ENCODE measurements at regions not wholly inside any gene's neighbourhood (a gene's known extent, or its start where the extent isn't known, plus 50 kb on each side); places are given as distances from the start of the nearest gene placed in this dataset.
A peak's percentile ranks its signal among the peaks of the same experiment; 100 is the strongest.

GRCh38 chr11:122038543-122038942, 77.5 kb downstream of the BLID start:
- Mint-ChIP-seq H3K27ac (ENCODE audit: unreplicated experiment) (peak overlapping the region; percentile 72), H3K36me3 (ENCODE audit: low read depth) (no peaks in the 10 kb centered on the region), H3K9me3 (ENCODE audit: low read depth) (no peaks in the 10 kb centered on the region), H3K4me1 (ENCODE audit: low read depth) (peaks cover 58% of the 10 kb centered on the region), H3K27me3 (ENCODE audit: low read depth) (no peaks in the 10 kb centered on the region), H3K4me3 (ENCODE audit: unreplicated experiment) (no peak overlapping the region)
- no peak for DNase-seq (ENCODE audit: low spot score)
- TF ChIP-seq CTCF (IDR thresholded peaks at IDR 0.05), result no peak

GRCh38 chr11:122037911-122038310, 78.1 kb downstream of the BLID start:
- Mint-ChIP-seq H3K9me3 (ENCODE audit: low read depth) (no peaks in the 10 kb centered on the region), H3K4me3 (ENCODE audit: unreplicated experiment) (no peak overlapping the region), H3K27me3 (ENCODE audit: low read depth) (no peaks in the 10 kb centered on the region), H3K4me1 (ENCODE audit: low read depth) (peaks cover 63% of the 10 kb centered on the region), H3K27ac (ENCODE audit: unreplicated experiment) (peak overlapping the region; percentile 72), H3K36me3 (ENCODE audit: low read depth) (no peaks in the 10 kb centered on the region)
- TF ChIP-seq CTCF (IDR thresholded peaks at IDR 0.05), result no peak
- no peak for DNase-seq (ENCODE audit: low spot score)

- Mint-ChIP-seq H3K4me3 (ENCODE audit: unreplicated experiment) (no peak overlapping the region), H3K27me3 (ENCODE audit: low read depth) (no peaks in the 10 kb centered on the region), H3K27ac (ENCODE audit: unreplicated experiment) (peak overlapping the region; percentile 87), H3K9me3 (ENCODE audit: low read depth) (no peaks in the 10 kb centered on the region), H3K4me1 (ENCODE audit: low read depth) (peaks cover 69% of the 10 kb centered on the region), H3K36me3 (ENCODE audit: low read depth) (no peaks in the 10 kb centered on the region)
- TF ChIP-seq CTCF (IDR thresholded peaks at IDR 0.05), result no peak
- DNase-seq (ENCODE audit: low spot score), result no peak
Observed at GRCh38 chr11:122036493-122036892, 79.5 kb downstream of the BLID start.

GRCh38 chr11:122036018-122036417, 80.0 kb downstream of the BLID start:
- TF ChIP-seq CTCF (IDR thresholded peaks at IDR 0.05), result no peak
- Mint-ChIP-seq H3K27me3 (ENCODE audit: low read depth) (no peaks in the 10 kb centered on the region), H3K27ac (ENCODE audit: unreplicated experiment) (peak overlapping the region; percentile 87), H3K4me1 (ENCODE audit: low read depth) (peaks cover 74% of the 10 kb centered on the region), H3K9me3 (ENCODE audit: low read depth) (no peaks in the 10 kb centered on the region), H3K4me3 (ENCODE audit: unreplicated experiment) (peak overlapping the region; percentile 17), H3K36me3 (ENCODE audit: low read depth) (no peaks in the 10 kb centered on the region)
- no peak for DNase-seq (ENCODE audit: low spot score)

GRCh38 chr11:122033631-122034030, 82.4 kb downstream of the BLID start:
- Mint-ChIP-seq H3K4me1 (ENCODE audit: low read depth) (peaks cover 61% of the 10 kb centered on the region), H3K27me3 (ENCODE audit: low read depth) (no peaks in the 10 kb centered on the region), H3K9me3 (ENCODE audit: low read depth) (no peaks in the 10 kb centered on the region), H3K4me3 (ENCODE audit: unreplicated experiment) (no peak overlapping the region), H3K27ac (ENCODE audit: unreplicated experiment) (no peak overlapping the region), H3K36me3 (ENCODE audit: low read depth) (peaks cover 2% of the 10 kb centered on the region)
- no peak for DNase-seq (ENCODE audit: low spot score)
- no peak for TF ChIP-seq CTCF (IDR thresholded peaks at IDR 0.05)

Data from chondrocyte (in vitro differentiated cells).